Esophagus squamous epithelium (tissue), 4 donors: ENCODE measurements at regions not wholly inside any gene's neighbourhood (a gene's known extent, or its start where the extent isn't known, plus 50 kb on each side); places are given as distances from the start of the nearest gene placed in this dataset.

Experiments
- POLR2A ChIP-seq, 4 donors: fragments of 450-650 bp; IDR thresholded peaks; one replicate each; pipeline ENCODE4 v1.6.1; 2017; ENCODE audit warnings: antibody characterized with exemption in 4 of 4, mild to moderate bottlenecking in 4 of 4, moderate library complexity in 3 of 4
- TF ChIP-seq, protein P1 (sequence below), 6 experiments: fragments of 450-650 bp in 4 of 6; fragments of 200-600 bp in 2 of 6; sonication (generic) in 2 of 6; IDR thresholded peaks; one replicate each; pipeline ENCODE4 v1.5.1; 2016 to 2019; ENCODE audit warnings: antibody characterized with exemption in 6 of 6, mild to moderate bottlenecking in 4 of 6, moderate library complexity in 4 of 6

DNA sequence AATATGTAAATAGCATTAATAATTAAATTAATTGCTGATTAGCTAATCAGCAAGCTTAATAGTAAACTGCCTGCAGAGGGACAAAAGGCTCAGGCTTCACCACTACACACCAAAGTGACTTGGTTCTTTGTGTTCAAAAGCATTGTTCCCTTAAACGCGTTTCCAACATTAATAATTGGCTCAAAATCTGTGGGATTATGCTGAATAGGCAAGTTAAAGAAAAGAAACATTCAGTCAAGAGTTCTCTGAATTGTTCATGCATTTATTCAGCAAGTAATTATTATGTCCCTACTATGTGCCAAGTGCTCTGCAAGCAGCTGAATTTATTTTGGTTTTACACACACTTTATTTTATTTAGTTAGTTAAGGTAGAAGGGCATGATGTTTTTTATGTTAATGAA lies 558.5 kb upstream of the ARRDC4 start:
- TF ChIP-seq, protein P1, sequence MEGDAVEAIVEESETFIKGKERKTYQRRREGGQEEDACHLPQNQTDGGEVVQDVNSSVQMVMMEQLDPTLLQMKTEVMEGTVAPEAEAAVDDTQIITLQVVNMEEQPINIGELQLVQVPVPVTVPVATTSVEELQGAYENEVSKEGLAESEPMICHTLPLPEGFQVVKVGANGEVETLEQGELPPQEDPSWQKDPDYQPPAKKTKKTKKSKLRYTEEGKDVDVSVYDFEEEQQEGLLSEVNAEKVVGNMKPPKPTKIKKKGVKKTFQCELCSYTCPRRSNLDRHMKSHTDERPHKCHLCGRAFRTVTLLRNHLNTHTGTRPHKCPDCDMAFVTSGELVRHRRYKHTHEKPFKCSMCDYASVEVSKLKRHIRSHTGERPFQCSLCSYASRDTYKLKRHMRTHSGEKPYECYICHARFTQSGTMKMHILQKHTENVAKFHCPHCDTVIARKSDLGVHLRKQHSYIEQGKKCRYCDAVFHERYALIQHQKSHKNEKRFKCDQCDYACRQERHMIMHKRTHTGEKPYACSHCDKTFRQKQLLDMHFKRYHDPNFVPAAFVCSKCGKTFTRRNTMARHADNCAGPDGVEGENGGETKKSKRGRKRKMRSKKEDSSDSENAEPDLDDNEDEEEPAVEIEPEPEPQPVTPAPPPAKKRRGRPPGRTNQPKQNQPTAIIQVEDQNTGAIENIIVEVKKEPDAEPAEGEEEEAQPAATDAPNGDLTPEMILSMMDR (IDR thresholded peaks at IDR 0.05) = no peak
- TF ChIP-seq POLR2A (IDR thresholded peaks at IDR 0.05) = no peak
